H9 (cell line): ENCODE measurements at regions not wholly inside any gene's neighbourhood (a gene's known extent, or its start where the extent isn't known, plus 50 kb on each side); places are given as distances from the start of the nearest gene placed in this dataset.
"Not testable (repeated sequence)": the region's sequence is repeated elsewhere in the genome, so short reads cannot be mapped to it uniquely, and the experiment has no call there.

ENCODE experiments used
- DNase-seq: peaks from one replicate; pipeline ENCODE4 v3.0.0-alpha.2; 2017
- H2AFZ ChIP-seq: one replicate; pipeline ENCODE4 v1.6.1; 2013; ENCODE audit warnings: mild to moderate bottlenecking, low read length, control low read depth, moderate library complexity
- H2AK5ac ChIP-seq: 2 replicates; pipeline ENCODE4 v1.6.1; 2013; ENCODE audit warnings: low read length, control low read depth, mixed read lengths; ENCODE audit not compliant: insufficient read length
- H2BK120ac ChIP-seq: one replicate; pipeline ENCODE4 v1.6.1; 2013; ENCODE audit warnings: low read depth, mild to moderate bottlenecking, low read length, control low read depth, inconsistent platforms; ENCODE audit not compliant: poor library complexity, severe bottlenecking
- H2BK12ac ChIP-seq: 2 replicates; pipeline ENCODE4 v1.6.1; 2013; ENCODE audit warnings: low read length, control low read depth, mixed read lengths, low read depth; ENCODE audit not compliant: insufficient read length
- H2BK15ac ChIP-seq: 2 replicates; pipeline ENCODE4 v1.6.1; 2013; ENCODE audit warnings: low read depth, low read length, control low read depth
- H2BK20ac ChIP-seq: one replicate; pipeline ENCODE4 v1.6.1; 2013; ENCODE audit warnings: low read depth, mild to moderate bottlenecking, low read length, control low read depth, inconsistent platforms; ENCODE audit not compliant: poor library complexity, severe bottlenecking
- H2BK5ac ChIP-seq: 2 replicates; pipeline ENCODE4 v1.6.1; 2013; ENCODE audit warnings: low read length, control low read depth, mixed read lengths; ENCODE audit not compliant: insufficient read length
- H3K14ac ChIP-seq: 2 replicates; pipeline ENCODE4 v1.6.1; 2013; ENCODE audit warnings: low read length, control low read depth; ENCODE audit not compliant: insufficient read depth
- H3K18ac ChIP-seq: 2 replicates; pipeline ENCODE4 v1.6.1; 2013; ENCODE audit warnings: low read depth, mild to moderate bottlenecking, mixed read lengths, low read length, control low read depth; ENCODE audit not compliant: insufficient read length
- H3K23ac ChIP-seq: 2 replicates; pipeline ENCODE4 v1.6.1; 2013; ENCODE audit warnings: low read length, control low read depth, mixed read lengths, low read depth; ENCODE audit not compliant: insufficient read length
- H3K23me2 ChIP-seq: 2 replicates; pipeline ENCODE4 v1.6.1; 2013; ENCODE audit warnings: low read depth, mild to moderate bottlenecking, mixed read lengths, low read length, control low read depth; ENCODE audit not compliant: insufficient read length, poor library complexity, severe bottlenecking
- H3K27ac ChIP-seq: 2 replicates; pipeline ENCODE4 v1.5.1; 2013; ENCODE audit warnings: low read length, control low read depth, mixed read lengths, low read depth; ENCODE audit not compliant: insufficient read length
- H3K27me3 ChIP-seq: 2 replicates; pipeline ENCODE4 v1.6.1; 2013; ENCODE audit warnings: low read length, control low read depth, inconsistent platforms; ENCODE audit not compliant: insufficient read depth
- H3K4ac ChIP-seq: 2 replicates; pipeline ENCODE4 v1.6.1; 2013; ENCODE audit warnings: low read depth, mild to moderate bottlenecking, control low read depth, inconsistent platforms, low read length, moderate library complexity
- H3K4me1 ChIP-seq: 2 replicates; pipeline ENCODE4 v1.6.1; 2013; ENCODE audit warnings: low read length, control low read depth, inconsistent platforms; ENCODE audit not compliant: insufficient read depth
- H3K4me2 ChIP-seq: 2 replicates; pipeline ENCODE4 v1.6.1; 2013; ENCODE audit warnings: low read length, control low read depth, mixed read lengths; ENCODE audit not compliant: insufficient read length, insufficient read depth
- H3K56ac ChIP-seq: 2 replicates; pipeline ENCODE4 v1.6.1; 2013; ENCODE audit warnings: low read depth, mild to moderate bottlenecking, mixed read lengths, low read length, control low read depth; ENCODE audit not compliant: insufficient read length
- H3K79me1 ChIP-seq: 2 replicates; pipeline ENCODE4 v1.6.1; 2013; ENCODE audit warnings: low read depth, mild to moderate bottlenecking, moderate library complexity, low read length, control low read depth, inconsistent platforms; ENCODE audit not compliant: insufficient read depth, poor library complexity, severe bottlenecking
- H3K79me2 ChIP-seq: 2 replicates; pipeline ENCODE4 v1.6.1; 2013; ENCODE audit warnings: low read length, control low read depth, inconsistent platforms; ENCODE audit not compliant: insufficient read depth
- H3K9ac ChIP-seq: 2 replicates; pipeline ENCODE4 v1.6.1; 2013; ENCODE audit warnings: low read length, control low read depth, mixed read lengths; ENCODE audit not compliant: insufficient read length; ENCODE audit errors: extremely low read depth
- H3K9me3 ChIP-seq: one replicate; pipeline ENCODE4 v1.6.1; 2013; ENCODE audit warnings: low read depth, low read length, inconsistent platforms; ENCODE audit not compliant: control insufficient read depth
- H3T11ph ChIP-seq: one replicate; pipeline ENCODE4 v1.6.1; 2013; ENCODE audit warnings: mild to moderate bottlenecking, low read length, control low read depth, inconsistent platforms
- H4K20me1 ChIP-seq: one replicate; pipeline ENCODE4 v1.6.1; 2013; ENCODE audit not compliant: control insufficient read depth, insufficient read length, insufficient read depth
- H4K5ac ChIP-seq: 2 replicates; pipeline ENCODE4 v1.6.1; 2013; ENCODE audit warnings: low read depth, mild to moderate bottlenecking, mixed read lengths, low read length, control low read depth; ENCODE audit not compliant: insufficient read length
- H4K8ac ChIP-seq: replicated peaks from 2 replicates; pipeline ENCODE4 v1.6.1; 2013; ENCODE audit warnings: low read length, control low read depth, mixed read lengths, low read depth; ENCODE audit not compliant: insufficient read length
- H4K91ac ChIP-seq: 2 replicates; pipeline ENCODE4 v1.6.1; 2013; ENCODE audit warnings: low read depth, mild to moderate bottlenecking, moderate library complexity, mixed read lengths, low read length, control low read depth; ENCODE audit not compliant: insufficient read length
- H3K27ac Mint-ChIP-seq, 3 experiments: 2 replicates in 2 of 3; 3 replicates in 1 of 3; pipeline ENCODE4 v1.8.0; 2020 to 2021; ENCODE audit warnings: mixed read lengths in 3 of 3, mild to moderate bottlenecking in 1 of 3, moderate library complexity in 1 of 3
- H3K27me3 Mint-ChIP-seq: 2 replicates; pipeline ENCODE4 v1.8.0; 2021; ENCODE audit warnings: low read depth, mild to moderate bottlenecking, moderate library complexity, mixed read lengths
- H3K36me3 Mint-ChIP-seq, 3 experiments: 2 replicates in 2 of 3; 3 replicates in 1 of 3; pipeline ENCODE4 v1.8.0; 2020 to 2021; ENCODE audit warnings: low read depth in 3 of 3, mixed read lengths in 3 of 3; ENCODE audit not compliant: insufficient read depth in 1 of 3
- H3K4me1 Mint-ChIP-seq, 2 experiments: 2 replicates each; pipeline ENCODE4 v1.8.0; 2020; ENCODE audit warnings: mixed read lengths in 2 of 2
- H3K4me3 Mint-ChIP-seq, 2 experiments: 2 replicates in 1 of 2; 3 replicates in 1 of 2; pipeline ENCODE4 v1.8.0; 2020 to 2021; ENCODE audit warnings: mild to moderate bottlenecking in 2 of 2, mixed read lengths in 2 of 2, moderate library complexity in 1 of 2
- H3K9me3 Mint-ChIP-seq, 2 experiments: 2 replicates in 1 of 2; 3 replicates in 1 of 2; pipeline ENCODE4 v1.8.0; 2020; ENCODE audit warnings: mild to moderate bottlenecking in 2 of 2, mixed read lengths in 2 of 2, moderate library complexity in 1 of 2
- CTCF ChIP-seq: fragments of 200-600 bp; sonication (generic); conservative IDR thresholded peaks from 3 replicates; pipeline ENCODE4 v1.8.0; 2021; ENCODE audit warnings: antibody characterized with exemption, mild to moderate bottlenecking
- WGBS: extraction: QIAGEN DNeasy Blood & Tissue Kit; methylation state at CpG from one replicate; pipeline ENCODE4 v1.1.7; 2013; ENCODE audit warnings: missing lambda C conversion rate, low lambda C conversion rate, mixed read lengths; ENCODE audit not compliant: insufficient read length; ENCODE audit errors: extremely low coverage; 5-methylcytosine and 5-hydroxymethylcytosine counted together

DNA sequence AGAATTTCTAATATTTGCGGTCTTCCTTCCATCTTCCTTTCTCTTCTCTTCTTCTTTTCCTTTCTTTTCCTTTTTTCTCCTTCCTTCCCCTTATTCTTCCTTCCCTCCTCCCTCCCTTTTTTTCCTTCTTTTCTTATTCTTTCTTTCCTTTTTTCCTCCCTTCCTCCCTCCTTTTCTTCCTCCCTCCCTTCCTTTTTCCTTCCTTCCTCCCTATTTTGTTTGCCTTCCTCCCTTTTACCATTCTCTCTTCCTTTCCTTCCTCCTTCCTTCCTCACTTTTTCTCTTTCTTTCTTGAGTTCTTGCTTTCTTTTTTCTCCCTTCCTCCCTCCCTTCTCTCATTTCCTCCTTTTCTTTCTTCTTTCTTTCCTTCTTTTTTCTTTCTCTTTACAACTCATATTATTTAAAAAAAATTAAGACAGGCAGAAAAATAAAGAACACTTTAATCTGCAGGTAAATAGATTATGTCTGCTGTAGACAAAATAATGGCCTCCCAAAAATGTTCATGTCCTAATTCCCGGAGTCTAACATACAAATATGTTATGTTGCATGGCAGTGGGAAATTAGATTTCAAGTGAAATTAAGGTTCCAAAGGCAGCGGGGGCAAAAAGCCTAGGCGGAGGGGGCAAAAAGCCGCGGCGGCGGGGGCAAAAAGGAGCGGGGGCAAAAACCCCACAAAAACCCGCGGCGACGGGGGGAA lies 152.4 kb downstream of the ANKRD30BL start:
- Mint-ChIP-seq H3K27ac (no peak overlapping the region), H3K4me3 (peak overlapping the region; percentile 59 to 89), H3K4me1 (peaks cover 8 to 11% of the 10 kb centered on the region in 2 experiments), H3K36me3 (no peaks in the 10 kb centered on the region), H3K9me3 (no peaks in the 10 kb centered on the region; a peak in 1 of 5 replicates), H3K27me3 (peaks cover 68% of the 10 kb centered on the region)
- H2BK5ac ChIP-seq, result no peak overlapping the region
- H3K14ac ChIP-seq, result no peak overlapping the region
- no peak overlapping the region for H3K18ac ChIP-seq
- no CpG with 5 or more reads among the region's 13 CpGs for WGBS
- no peaks in the 10 kb centered on the region; the same call in 1 of the 2 replicates for H3K27me3 ChIP-seq
- no peaks in the 10 kb centered on the region for H3K4me1 ChIP-seq
- H2AK5ac ChIP-seq, result no peak overlapping the region
- no peaks in the 10 kb centered on the region for H3K9me3 ChIP-seq
- no peak overlapping the region for H2BK120ac ChIP-seq
- H4K5ac ChIP-seq, result no peak overlapping the region
- H3K79me2 ChIP-seq, result no peaks in the 10 kb centered on the region
- DNase-seq, result no peak
- no peak overlapping the region for H3K9ac ChIP-seq
- H2AFZ ChIP-seq, result no peak overlapping the region
- no peak overlapping the region for H2BK12ac ChIP-seq
- H3K23me2 ChIP-seq, result no peaks in the 10 kb centered on the region
- H4K20me1 ChIP-seq, result no peaks in the 10 kb centered on the region
- no peak for TF ChIP-seq CTCF
- H3K4ac ChIP-seq, result no peak overlapping the region
- no peak overlapping the region for H4K8ac ChIP-seq
- no peak overlapping the region for H4K91ac ChIP-seq
- H3K56ac ChIP-seq, result no peak overlapping the region
- H2BK20ac ChIP-seq, result no peak overlapping the region
- H3T11ph ChIP-seq, result no peak overlapping the region
- H3K79me1 ChIP-seq, result no peaks in the 10 kb centered on the region
- no peak overlapping the region for H3K23ac ChIP-seq
- no peak overlapping the region for H3K27ac ChIP-seq
- H3K4me2 ChIP-seq, result no peak overlapping the region
- no peak overlapping the region for H2BK15ac ChIP-seq

- not testable (repeated sequence) for H2AK5ac ChIP-seq
Observed at GRCh38 chr2:131990751-131991150, 171.0 kb downstream of the ANKRD30BL start.

More at GRCh38 chr2:131990751-131991150, 171.0 kb downstream of the ANKRD30BL start:
- H3K23me2 ChIP-seq, H3K36me3 Mint-ChIP-seq, H3K56ac ChIP-seq, H4K91ac ChIP-seq, H3K4me3 Mint-ChIP-seq, H2BK15ac ChIP-seq, H2BK120ac ChIP-seq, H3K9me3 ChIP-seq, H3K79me2 ChIP-seq, H3K27me3 Mint-ChIP-seq, H3K4me2 ChIP-seq, H3K27ac Mint-ChIP-seq, H3K4me1 Mint-ChIP-seq, H3K9me3 Mint-ChIP-seq, H2BK20ac ChIP-seq, H3K27ac ChIP-seq, H4K5ac ChIP-seq, H3K23ac ChIP-seq, H2BK12ac ChIP-seq, H2AFZ ChIP-seq, DNase-seq, H4K20me1 ChIP-seq, H3K18ac ChIP-seq, H3K4ac ChIP-seq, H3T11ph ChIP-seq, H3K4me1 ChIP-seq, H3K9ac ChIP-seq, H3K27me3 ChIP-seq, H4K8ac ChIP-seq, H3K14ac ChIP-seq, H3K79me1 ChIP-seq, H2BK5ac ChIP-seq: not testable (repeated sequence)
- no CpG with 5 or more reads among the region's 1 CpG for WGBS
